GM06990 (cell line): ENCODE measurements at regions not wholly inside any gene's neighbourhood (a gene's known extent, or its start where the extent isn't known, plus 50 kb on each side); places are given as distances from the start of the nearest gene placed in this dataset.

Experiments
- DNase-seq: peaks from one replicate; pipeline ENCODE4 v3.0.0-alpha.2; 2011; ENCODE audit not compliant: insufficient read length; ENCODE audit errors: extremely low read depth
- H3K27me3 ChIP-seq: replicated peaks from 2 replicates; pipeline ENCODE4 v1.6.0; 2011; ENCODE audit warnings: low read length; ENCODE audit not compliant: control insufficient read depth, insufficient read depth
- H3K36me3 ChIP-seq: 2 replicates; pipeline ENCODE4 v1.5.1; 2011; ENCODE audit warnings: low read length; ENCODE audit not compliant: control insufficient read depth, insufficient read depth
- H3K4me3 ChIP-seq: replicated peaks from 2 replicates; pipeline ENCODE4 v1.5.1; 2011; ENCODE audit warnings: low read depth, mild to moderate bottlenecking, control low read depth, low read length
- CTCF ChIP-seq: IDR thresholded peaks from 2 replicates; pipeline ENCODE4 v1.5.1; 2011; ENCODE audit warnings: low read length, control low read depth, mild to moderate bottlenecking, inconsistent platforms; ENCODE audit not compliant: insufficient read depth, poor library complexity, severe bottlenecking

GRCh38 chr2:729376-729861 is 52.2 kb upstream of the TMEM18 start:
- no peak for DNase-seq

GRCh38 chr2:728165-728564 is 51.0 kb upstream of the TMEM18 start:
- no peaks in the 10 kb centered on the region for H3K27me3 ChIP-seq
- no peak overlapping the region for H3K4me3 ChIP-seq
- no peaks in the 10 kb centered on the region for H3K36me3 ChIP-seq
- DNase-seq = no peak
- no peak for TF ChIP-seq CTCF

More at GRCh38 chr2:729376-729861, 52.2 kb upstream of the TMEM18 start:
- no peaks in the 10 kb centered on the region for H3K27me3 ChIP-seq
- H3K4me3 ChIP-seq = no peak overlapping the region
- no peaks in the 10 kb centered on the region for H3K36me3 ChIP-seq
- TF ChIP-seq CTCF = no peak

GRCh38 chr2:727071-727470 is 49.9 kb upstream of the TMEM18 start:
- Histone ChIP-seq H3K27me3 (no peaks in the 10 kb centered on the region), H3K36me3 (no peaks in the 10 kb centered on the region), H3K4me3 (no peak overlapping the region)
- peak; percentile 50 for DNase-seq
- no peak for TF ChIP-seq CTCF
